ENCODE measurements at regions not wholly inside any gene's neighbourhood (a gene's known extent, or its start where the extent isn't known, plus 50 kb on each side); places are given as distances from the start of the nearest gene placed in this dataset.
"Not testable (repeated sequence)": the region's sequence is repeated elsewhere in the genome, so short reads cannot be mapped to it uniquely, and the experiment has no call there.

DNA sequence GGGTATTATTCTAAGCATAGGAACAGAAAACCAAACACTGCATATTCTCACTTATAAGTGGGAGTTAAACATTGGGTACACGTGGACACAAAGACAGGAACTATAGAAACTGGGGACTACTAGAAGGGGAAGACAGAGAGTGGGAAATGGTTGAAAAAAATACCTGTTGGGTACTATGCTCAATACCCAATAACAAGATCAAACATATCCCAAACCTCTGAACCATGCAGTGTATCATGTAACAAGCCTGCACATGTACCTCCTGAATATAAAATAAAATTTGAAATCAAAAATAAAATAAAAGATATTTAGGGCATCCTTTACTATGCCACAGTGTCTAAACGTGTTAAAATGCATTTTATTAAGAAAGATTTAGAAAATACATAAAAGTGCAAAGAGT, 221.0 kb upstream of the TFPI start:
- intact Hi-C loops (cut with DNase I): no loop called here
- no peak for DNase-seq

DNA sequence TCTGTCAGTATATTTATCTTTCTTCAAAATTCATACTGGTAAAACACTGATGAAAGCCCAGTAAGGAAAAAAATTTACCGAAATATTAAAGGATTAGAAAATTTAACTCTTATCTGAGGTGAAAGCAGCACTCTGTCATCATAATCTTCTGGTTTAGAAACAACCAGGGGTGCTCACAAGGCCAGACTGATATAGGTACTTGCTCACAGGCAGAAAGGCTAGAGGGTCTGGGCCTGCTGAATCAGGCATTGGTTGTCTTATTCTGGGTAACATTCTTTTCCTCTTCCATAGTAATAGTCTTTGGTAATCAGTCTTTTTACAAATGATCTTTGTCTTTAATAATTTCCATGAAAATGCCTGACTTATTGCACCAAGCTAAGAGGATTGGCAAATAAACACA, 221.4 kb upstream of the TFPI start:
- intact Hi-C loops (cut with DNase I): no loop called here
- no peak for DNase-seq

DNA sequence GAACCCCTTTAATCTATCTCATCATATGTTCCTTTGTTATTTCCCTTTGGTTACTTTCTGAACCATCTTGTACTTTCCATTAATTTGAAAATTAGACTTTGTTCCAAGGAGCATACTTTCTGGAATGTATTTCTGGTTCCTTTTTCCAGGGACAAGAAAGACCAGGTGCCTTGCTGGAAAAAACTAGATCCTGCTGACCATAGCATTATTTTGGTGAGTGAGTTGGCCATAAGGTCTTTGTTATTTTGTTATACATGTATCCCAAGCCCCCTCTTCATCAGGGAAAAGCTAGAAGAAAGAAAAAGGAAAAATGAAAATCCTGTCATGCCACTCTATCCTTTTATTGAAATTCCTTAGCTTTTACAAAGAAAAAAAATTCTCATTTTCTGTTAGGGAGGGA, 228.1 kb upstream of the TFPI start:
- intact Hi-C loops (cut with DNase I): no loop called here
- DNase-seq: no peak

DNA sequence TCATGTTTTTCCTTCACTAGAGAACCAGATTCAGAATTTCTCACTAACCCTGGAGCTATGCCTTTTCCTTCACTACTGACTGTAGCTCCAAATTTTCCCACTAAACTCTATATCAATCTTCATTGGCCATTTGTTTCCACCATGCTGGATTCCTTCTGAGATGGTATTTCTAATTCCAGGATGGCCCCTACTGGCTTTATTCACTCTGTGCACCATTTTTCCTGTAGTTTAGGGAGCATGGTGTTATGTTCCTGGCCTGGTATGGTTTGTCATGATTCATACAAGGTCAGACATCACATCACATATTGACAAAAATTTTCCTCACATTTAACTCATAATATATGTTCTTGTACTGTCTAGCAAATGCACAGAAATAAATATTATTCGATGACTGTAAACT, 229.2 kb upstream of the TFPI start:
- intact Hi-C loops (cut with DNase I): no loop called here
- no peak for DNase-seq

DNA sequence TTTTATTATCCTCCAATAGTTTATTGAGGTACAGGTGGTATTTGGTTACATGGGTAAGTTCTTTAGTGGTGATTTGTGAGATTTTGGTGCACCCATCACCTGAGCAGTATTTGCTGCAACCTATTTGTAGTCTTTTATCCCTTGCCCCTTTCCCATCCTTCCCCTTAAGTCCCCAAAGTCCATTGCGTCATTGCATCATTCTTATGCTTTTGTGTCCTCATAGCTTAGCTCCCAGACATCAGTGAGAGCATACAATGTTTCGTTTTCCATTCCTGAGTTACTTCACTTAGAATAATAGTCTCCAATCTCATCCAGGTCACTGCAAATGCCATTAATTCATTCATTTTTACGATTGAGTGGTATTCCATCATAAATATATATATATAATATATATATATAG, 229.9 kb upstream of the TFPI start:
- DNase-seq; intact Hi-C loops (cut with DNase I): not testable (repeated sequence)

DNA sequence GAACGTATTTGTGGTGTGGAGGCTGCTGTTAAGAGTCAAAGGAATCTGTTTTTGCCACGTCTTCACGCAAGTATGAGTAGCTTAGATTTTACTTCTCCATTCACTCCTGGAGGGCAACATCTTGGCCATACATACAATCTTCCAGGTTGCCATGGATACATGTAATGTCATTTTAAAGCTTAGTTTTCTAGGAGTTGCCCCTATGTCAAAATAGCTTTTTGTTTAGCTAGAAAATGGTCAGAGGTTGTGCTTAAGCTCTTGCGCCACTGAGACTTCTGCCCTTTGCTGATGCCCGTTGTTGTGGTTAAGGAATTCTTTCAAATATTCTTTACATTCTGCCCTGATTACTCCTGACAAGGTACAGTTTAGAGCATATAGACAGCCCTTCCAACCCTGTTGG, 245.4 kb upstream of the TFPI start:
- intact Hi-C loops (cut with DNase I): no loop called here
- DNase-seq: no peak

DNA sequence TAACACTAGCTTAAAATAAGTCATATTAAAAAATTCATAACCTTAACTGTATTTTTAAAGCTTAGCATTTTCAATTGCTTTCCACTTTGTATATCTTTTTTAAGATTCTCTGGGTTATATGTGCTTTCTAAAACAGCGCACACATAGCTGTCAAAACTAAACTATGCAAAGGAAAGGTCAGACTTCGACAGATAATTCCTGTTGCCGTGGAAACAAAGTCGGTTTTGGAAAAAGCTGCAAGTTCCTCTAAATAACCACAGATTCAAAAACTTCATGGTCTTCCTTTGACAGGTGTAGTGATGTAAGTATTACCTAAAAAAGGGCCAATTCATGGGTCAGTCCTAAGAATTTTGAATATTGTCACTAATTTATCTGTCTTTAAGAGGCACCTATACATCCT, 249.6 kb upstream of the TFPI start:
- no peak for DNase-seq
- intact Hi-C loops (cut with DNase I): no loop called here

DNA sequence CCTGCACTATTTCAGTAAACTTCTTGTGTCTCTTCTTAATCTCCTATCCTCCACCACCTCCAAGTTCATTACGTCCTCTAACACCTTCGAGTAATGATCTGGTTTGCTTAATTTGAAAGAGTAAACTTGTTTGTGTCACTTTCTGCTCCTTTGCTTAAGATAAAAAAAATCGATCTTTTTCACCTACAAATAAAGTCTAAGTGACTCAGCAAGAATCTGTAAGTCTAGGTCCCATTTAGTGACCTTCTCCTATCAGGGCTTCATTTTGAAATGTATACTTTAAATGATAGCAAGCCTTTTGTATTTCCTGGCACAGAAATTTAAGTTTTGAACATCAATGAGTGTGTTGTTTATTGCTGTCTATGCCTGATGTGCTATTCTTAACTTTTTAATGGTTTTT, 260.9 kb upstream of the TFPI start:
- intact Hi-C loops (cut with DNase I): no loop called here
- no peak for DNase-seq

DNA sequence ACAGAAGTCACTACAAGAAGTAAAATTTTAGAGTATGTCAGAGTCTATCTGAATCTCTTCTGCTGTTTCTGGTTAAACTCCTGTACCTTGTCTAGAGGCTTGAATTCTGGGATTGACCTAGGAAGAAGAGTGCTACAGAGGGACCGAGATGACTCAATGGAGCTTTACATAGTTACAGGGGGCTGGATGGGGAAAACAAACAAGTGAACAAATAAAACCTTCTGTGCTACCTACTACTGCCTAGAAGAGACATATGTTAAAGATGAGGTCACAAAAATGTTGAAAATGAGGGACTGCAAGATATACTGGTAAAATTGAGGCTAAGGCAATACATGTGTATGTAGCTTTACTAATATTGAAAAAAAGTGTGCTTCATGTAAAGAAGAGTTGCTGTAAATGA, 265.4 kb upstream of the TFPI start:
- intact Hi-C loops (cut with DNase I): no loop called here
- no peak for DNase-seq

DNA sequence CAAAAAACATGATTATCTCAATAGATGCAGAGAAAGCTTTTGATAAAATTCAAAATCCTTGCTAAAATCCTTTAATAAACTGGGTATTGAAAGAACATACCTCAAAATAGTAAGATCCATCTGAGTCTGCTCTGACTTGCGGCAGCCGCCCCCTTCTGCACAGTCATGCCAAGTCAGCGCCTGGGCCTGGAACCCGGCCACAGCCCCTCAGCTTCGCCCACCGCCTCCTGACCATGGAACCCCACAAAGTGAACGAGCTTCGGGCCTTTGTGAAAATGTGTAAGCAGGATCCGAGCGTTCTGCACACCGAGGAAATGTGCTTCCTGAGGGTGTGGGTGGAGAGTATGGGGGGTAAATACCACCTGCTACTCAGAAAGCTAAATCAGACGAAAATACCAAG, 270.9 kb upstream of the TFPI start:
- intact Hi-C loops (cut with DNase I): no loop called here
- DNase-seq: peak in 1 of 10 donors; percentile 66

DNA sequence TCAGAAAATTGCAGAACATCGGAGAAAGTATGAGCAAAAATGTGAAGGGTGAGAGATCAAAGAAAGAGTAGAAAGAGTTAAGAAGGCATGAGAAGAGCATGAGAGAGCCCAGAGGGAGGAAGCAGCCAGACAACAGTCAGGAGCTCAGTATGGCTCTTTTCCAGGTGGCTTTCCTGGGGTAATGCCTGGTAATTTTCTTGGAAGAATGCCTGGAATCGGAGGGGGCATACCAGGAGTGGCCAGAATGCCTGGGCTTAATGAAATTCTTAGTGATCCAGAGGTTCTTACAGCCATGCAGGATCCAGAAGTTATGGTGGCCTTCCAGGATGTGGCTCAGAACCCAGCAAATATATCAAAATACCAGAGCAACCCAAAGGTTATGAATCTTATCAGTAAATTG, 271.8 kb upstream of the TFPI start:
- no peak for DNase-seq
- intact Hi-C loops (cut with DNase I): no loop called here

DNA sequence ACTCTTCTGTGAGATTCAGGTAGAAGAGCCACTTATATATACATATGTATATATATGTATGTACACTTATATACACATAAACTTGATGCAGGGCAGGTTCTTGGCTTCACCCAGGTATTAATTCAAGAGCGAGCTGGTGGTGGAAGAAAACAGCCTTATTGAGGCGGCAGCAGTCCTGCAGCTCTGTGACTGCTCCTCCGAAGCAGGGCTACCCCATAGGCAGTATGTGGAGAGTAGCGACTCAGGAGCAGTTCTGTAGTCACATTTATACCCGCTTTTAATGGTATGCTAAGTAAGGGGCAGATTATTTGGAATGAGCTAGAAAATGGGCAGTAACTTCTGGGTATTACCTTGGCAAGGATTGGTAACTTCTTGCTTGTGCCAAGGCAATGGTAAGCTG, 280.6 kb upstream of the TFPI start:
- DNase-seq: no peak
- intact Hi-C loops (cut with DNase I): no loop called here

DNA sequence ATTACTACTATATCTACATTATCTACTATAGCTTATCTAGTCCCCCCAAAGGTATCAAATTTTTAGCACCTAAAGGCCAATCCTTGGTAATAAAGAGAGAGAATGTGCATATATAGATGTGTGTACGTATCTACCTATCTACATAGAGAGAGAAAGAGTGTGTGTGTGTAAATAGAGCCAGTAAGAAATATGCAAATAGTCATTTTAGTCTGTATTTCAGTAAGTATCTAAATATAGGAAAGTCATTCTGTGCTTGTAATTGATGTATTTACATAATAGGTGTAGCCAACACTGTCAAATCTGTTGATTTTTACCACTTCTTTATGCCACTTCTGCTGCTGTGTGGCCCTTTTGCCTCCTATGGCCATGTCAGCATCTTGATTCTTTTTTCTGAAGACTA, 284.5 kb upstream of the TFPI start:
- intact Hi-C loops (cut with DNase I): no loop called here
- DNase-seq: no peak

DNA sequence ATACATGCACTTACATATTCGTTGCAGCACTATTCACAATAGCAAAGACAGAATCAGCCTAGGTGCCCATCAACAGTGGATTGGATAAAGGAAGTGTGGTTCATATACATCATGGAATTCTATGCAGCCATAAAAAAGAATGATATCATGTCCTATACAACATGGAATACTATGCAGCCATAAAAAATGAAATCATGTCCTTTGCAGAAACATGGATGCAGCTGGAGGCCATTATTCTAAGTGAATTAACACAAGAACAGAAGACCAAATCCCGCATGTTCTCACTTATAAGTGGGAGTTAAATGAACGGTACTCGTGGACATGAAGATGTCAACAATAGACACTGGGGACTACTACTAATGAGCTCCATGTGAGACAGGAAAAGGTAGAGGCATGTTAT, 288.1 kb upstream of the TFPI start:
- intact Hi-C loops (cut with DNase I): no loop called here

DNA sequence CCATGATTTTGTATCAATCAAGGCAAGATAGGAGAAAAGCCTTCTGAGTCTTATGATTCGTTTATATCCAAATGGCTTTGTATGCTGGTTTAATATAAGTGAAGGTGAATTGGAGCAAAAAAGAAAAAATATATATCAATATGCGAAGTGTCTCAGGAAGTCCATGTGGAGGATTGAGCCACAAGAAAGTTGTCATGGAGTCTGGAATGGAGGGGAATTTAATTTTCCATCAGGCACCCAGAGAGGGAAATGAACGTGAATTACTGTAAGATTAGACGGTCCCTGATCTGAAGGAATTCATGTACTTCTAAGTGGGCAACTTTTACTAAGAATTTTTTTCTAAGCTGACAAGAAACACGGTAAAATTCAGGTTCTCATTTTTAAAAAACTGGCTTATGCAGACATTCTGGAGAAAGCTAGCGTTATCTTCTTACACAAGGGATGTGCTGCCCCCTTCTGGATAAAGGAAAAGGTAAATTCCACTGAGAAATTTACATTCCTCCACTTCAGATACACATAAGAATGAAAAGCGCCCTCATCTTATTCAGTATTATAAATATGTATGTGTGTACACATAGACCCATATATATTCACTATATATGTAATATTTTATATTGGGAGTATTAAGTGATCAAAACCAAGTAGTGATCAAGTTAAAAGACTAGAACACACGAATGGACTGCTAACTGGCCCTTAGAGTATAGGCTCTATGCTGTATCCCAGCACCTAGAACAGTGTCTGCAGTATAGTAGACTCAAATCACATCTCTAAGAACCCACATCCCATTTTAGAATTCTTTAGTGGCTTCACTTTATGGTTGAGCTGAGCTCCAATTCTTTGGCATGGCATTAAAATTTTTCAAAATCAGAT, 289.0 kb upstream of the TFPI start:
- intact Hi-C loops (cut with DNase I): loop anchor here (1.0 kb wide), 1 partner anchor 262 kb away; no protein-coding TSS in a partner anchor
- DNase-seq: no peak

More for the DNA sequence above, 288.1 kb upstream of the TFPI start:
- DNase-seq: no peak

DNA sequence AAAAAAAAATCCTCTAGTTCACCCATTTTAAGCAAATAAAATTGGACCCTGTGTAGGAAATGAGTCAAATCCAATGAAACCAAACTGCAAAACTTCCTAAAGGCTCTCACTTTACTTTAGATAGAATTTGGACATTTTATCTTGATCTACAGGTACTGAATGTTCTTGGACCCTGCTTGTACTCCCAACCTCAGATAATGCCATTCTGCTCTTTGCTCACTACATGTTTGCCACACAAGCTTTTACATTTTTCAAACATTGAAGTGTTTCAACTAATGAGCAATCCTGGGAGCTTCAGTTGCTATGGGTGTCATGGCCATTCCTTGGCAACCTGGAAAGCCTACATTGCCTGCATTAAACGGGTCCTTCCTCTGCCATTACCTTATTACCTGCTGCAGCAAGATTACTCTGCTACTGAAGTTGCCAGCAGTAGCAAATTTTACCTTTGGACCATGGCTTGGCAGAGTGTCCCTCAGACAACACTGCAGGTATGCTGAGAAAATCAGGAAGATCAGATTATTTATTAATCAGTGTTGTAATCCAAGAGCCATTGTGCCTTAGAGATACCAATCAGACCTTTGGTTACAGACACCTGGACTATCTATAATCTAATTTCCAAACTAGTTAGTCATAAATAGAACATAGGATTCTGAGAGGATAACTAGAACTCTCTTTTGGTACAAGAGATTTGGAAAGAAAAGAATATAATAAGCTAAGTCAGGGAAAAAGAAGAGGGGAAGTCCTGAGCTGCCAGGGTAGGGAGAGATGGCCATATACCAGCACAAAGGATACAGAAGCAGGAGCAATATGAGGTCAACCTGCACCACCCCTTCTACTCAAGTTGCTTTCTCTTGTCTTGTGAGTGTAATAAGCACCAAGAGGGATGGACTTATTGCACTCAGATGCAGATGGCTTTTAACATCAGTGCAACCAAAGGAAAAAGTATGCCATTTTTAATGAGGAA, 293.3 kb upstream of the TFPI start:
- intact Hi-C loops (cut with DNase I): no loop called here
- no peak for DNase-seq

DNA sequence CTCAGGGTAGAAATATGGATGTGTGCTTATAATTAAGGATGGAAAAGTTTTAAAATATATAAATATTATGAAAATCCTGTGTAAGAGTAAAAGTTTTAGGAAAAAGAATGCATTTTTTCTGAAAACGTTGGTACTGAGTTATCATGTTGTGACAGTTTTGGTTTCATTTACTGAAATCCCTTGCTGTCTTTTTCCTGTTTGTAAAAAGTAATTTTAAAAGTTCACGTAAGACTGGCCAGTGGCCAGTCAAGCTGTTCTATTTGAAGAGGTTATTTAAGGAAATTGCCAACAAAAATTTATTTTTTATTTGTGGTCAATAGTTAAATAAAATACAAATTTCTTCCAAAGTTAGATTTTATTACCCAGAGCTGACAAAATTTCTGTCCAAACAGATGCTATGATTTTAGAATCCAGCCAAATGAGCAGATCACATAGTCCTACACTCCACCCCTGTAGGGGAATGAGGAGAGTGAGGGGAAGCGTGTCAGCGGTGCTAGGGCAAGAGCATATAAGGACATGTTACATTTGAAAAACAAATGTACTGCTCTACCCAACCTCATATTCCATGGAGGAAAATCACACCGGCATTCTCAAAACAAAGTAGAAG, 297.8 kb upstream of the TFPI start:
- no peak for DNase-seq
- intact Hi-C loops (cut with DNase I): no loop called here

DNA sequence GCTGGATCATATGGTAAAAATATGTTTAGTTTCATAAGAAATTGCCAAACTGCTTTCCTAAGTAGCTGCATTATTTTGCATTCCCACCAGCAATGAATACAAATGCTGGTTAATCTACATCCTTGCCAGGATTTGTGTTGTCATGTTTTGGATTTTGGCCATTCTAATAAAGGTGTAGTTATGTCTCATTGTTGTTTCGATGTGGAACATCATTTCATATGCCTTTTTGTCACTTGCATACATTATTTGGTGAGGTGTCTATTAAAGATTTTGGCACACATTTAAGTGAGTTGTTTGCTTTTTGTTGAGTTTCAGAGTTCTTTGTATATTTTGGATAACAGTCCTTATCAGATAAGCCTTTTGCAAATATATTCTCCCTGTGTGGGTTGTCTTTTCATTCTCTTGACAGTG, 299.2 kb upstream of the TFPI start:
- intact Hi-C loops (cut with DNase I): no loop called here
- DNase-seq: no peak

DNA sequence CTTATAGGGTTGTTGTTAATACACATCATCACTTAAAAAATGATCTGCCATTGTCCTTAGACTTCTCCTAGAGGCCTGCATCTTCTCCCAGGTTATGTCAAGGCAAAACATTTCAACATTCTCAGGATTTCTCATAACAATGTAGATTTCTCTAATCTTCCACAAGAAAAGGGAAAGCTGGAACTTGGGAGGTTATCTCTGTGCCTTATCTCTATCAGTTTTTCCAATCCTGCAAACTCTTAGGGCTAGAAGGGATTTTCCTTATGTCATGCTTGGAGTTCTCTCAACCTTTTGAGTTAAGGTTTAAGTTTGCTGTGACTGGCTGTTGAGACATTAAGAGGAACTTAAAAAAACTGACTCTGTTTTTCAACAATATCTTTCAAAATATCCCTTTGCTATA, 300.6 kb upstream of the TFPI start:
- DNase-seq: no peak
- intact Hi-C loops (cut with DNase I): no loop called here

DNA sequence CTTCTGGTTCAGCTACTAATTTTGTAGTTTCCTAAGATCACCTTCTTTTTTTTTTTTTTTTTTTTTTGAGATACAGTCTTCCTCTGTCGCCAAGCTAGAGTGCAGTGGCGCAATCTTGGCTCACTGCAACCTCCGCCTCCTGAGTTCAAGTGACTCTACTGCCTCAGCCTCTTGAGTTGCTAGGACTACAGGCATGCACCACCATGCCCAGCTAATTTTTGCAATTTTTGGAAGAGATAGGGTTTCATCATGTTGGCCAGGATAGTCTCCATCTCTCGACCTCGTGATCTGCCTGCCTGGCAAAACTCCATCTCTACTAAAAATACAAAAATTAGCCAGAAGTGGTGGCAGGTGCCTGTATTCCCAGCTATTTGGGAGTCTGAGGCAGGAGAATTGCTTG, 301.5 kb upstream of the TFPI start:
- no peak for DNase-seq
- intact Hi-C loops (cut with DNase I): no loop called here

DNA sequence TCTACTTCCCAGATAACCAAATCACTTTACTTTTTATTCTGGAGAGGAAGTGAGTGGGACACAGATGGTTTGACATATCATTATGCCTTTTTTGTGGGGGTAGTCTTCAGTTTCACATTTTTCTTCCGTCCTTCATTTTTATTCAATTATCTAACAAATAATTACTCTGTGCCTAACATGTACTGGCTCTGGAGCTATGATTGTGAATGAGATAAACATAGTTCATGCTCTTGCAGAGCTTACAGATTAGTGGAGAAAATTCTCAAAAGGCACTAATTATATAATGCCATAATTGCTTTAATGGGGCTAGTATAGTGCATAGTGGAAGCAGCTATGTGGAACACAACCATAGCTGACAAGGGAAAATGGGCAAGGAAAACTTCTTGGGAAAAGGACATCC, 303.6 kb upstream of the TFPI start:
- intact Hi-C loops (cut with DNase I): no loop called here
- DNase-seq: no peak

Data from posterior cingulate gyrus (tissue), 11 donors.